Astrocyte (in vitro differentiated cells and primary cell): ENCODE measurements at regions not wholly inside any gene's neighbourhood (a gene's known extent, or its start where the extent isn't known, plus 50 kb on each side); places are given as distances from the start of the nearest gene placed in this dataset.
"Not testable (repeated sequence)": the region's sequence is repeated elsewhere in the genome, so short reads cannot be mapped to it uniquely, and the experiment has no call there.

Source experiments
- DNase-seq: peaks from one replicate; pipeline ENCODE4 v3.0.0-alpha.2; 2010; ENCODE audit warnings: low read depth
- FAIRE-seq: peaks from 2 replicates; lab custom pipeline; 2011; peaks lifted over from hg19 to GRCh38; lab: Jason Lieb, UNC
- H2AFZ ChIP-seq: 2 replicates; pipeline ENCODE4 v1.6.0; 2012; ENCODE audit warnings: low read depth, low read length, inconsistent platforms
- H3K27ac ChIP-seq: 2 replicates; pipeline ENCODE4 v1.5.1; 2011; ENCODE audit warnings: low read depth, low read length, inconsistent platforms
- H3K27me3 ChIP-seq: 2 replicates; pipeline ENCODE4 v1.6.0; 2011; ENCODE audit warnings: low read length, inconsistent platforms; ENCODE audit not compliant: insufficient read depth
- H3K36me3 ChIP-seq: 2 replicates; pipeline ENCODE4 v1.5.1; 2011; ENCODE audit warnings: low read length, inconsistent platforms; ENCODE audit not compliant: insufficient read depth
- H3K4me1 ChIP-seq: 2 replicates; pipeline ENCODE4 v1.5.1; 2011; ENCODE audit warnings: low read length, inconsistent platforms; ENCODE audit not compliant: insufficient read depth
- H3K4me2 ChIP-seq: 2 replicates; pipeline ENCODE4 v1.6.0; 2012; ENCODE audit warnings: low read length, inconsistent platforms
- H3K4me3 ChIP-seq: 2 replicates; pipeline ENCODE4 v1.5.1; 2011; ENCODE audit warnings: low read depth, mild to moderate bottlenecking, low read length, inconsistent platforms; ENCODE audit not compliant: insufficient read depth
- H3K79me2 ChIP-seq: 2 replicates; pipeline ENCODE4 v1.6.0; 2012; ENCODE audit warnings: mild to moderate bottlenecking, low read length, inconsistent platforms; ENCODE audit not compliant: insufficient read depth
- H3K9ac ChIP-seq: 2 replicates; pipeline ENCODE4 v1.6.0; 2012; ENCODE audit warnings: mild to moderate bottlenecking, low read length, inconsistent platforms
- H3K9me3 ChIP-seq: 2 replicates; pipeline ENCODE4 v1.5.1; 2012; ENCODE audit warnings: low read depth, mild to moderate bottlenecking, low read length, inconsistent platforms; ENCODE audit not compliant: insufficient read depth
- H4K20me1 ChIP-seq: 2 replicates; pipeline ENCODE4 v1.6.0; 2012; ENCODE audit warnings: low read length, inconsistent platforms; ENCODE audit not compliant: insufficient read depth
- H3K27ac Mint-ChIP-seq: one replicate; pipeline ENCODE4 v1.8.0; 2021; ENCODE audit warnings: mild to moderate bottlenecking, mixed read lengths; ENCODE audit not compliant: unreplicated experiment
- H3K27me3 Mint-ChIP-seq: one replicate; pipeline ENCODE4 v1.8.0; 2021; ENCODE audit warnings: low read depth, mixed read lengths; ENCODE audit not compliant: unreplicated experiment
- H3K36me3 Mint-ChIP-seq: one replicate; pipeline ENCODE4 v1.8.0; 2021; ENCODE audit warnings: low read depth, mixed read lengths; ENCODE audit not compliant: unreplicated experiment
- H3K4me1 Mint-ChIP-seq: one replicate; pipeline ENCODE4 v1.8.0; 2021; ENCODE audit warnings: low read depth, mixed read lengths; ENCODE audit not compliant: unreplicated experiment
- H3K4me3 Mint-ChIP-seq: one replicate; pipeline ENCODE4 v1.8.0; 2021; ENCODE audit warnings: mild to moderate bottlenecking, moderate library complexity, mixed read lengths; ENCODE audit not compliant: unreplicated experiment
- H3K9me3 Mint-ChIP-seq: one replicate; pipeline ENCODE4 v1.8.0; 2021; ENCODE audit warnings: mild to moderate bottlenecking, mixed read lengths; ENCODE audit not compliant: unreplicated experiment

GRCh38 chr2:87650837-87651236 is 97.0 kb upstream of the PLGLB2 start:
- not testable (repeated sequence) for H3K36me3 Mint-ChIP-seq, H3K9me3 ChIP-seq, H2AFZ ChIP-seq, H3K27ac Mint-ChIP-seq, H3K4me1 Mint-ChIP-seq, H3K9me3 Mint-ChIP-seq, H3K36me3 ChIP-seq, H3K4me2 ChIP-seq, H3K4me1 ChIP-seq, FAIRE-seq, H3K79me2 ChIP-seq, H3K4me3 Mint-ChIP-seq, H3K27me3 Mint-ChIP-seq, H3K27me3 ChIP-seq, H3K4me3 ChIP-seq, DNase-seq, H4K20me1 ChIP-seq, H3K27ac ChIP-seq, H3K9ac ChIP-seq

- H3K4me1 Mint-ChIP-seq, H3K4me3 Mint-ChIP-seq, H3K79me2 ChIP-seq, H3K27me3 Mint-ChIP-seq, H3K9me3 Mint-ChIP-seq, H3K27ac ChIP-seq, H2AFZ ChIP-seq, H3K36me3 ChIP-seq, H3K4me2 ChIP-seq, H3K27ac Mint-ChIP-seq, H4K20me1 ChIP-seq, H3K27me3 ChIP-seq, H3K4me3 ChIP-seq, FAIRE-seq, H3K9ac ChIP-seq, H3K4me1 ChIP-seq, DNase-seq, H3K9me3 ChIP-seq, H3K36me3 Mint-ChIP-seq: not testable (repeated sequence)
Measured at GRCh38 chr2:87651589-87651988, 96.3 kb upstream of the PLGLB2 start.

GRCh38 chr2:87653373-87653772 is 94.5 kb upstream of the PLGLB2 start:
- not testable (repeated sequence) for H3K27me3 ChIP-seq

GRCh38 chr2:87654136-87654814 is 93.6 kb upstream of the PLGLB2 start:
- DNase-seq, H3K79me2 ChIP-seq, H2AFZ ChIP-seq, H3K27ac Mint-ChIP-seq, H3K27me3 Mint-ChIP-seq, H3K9me3 Mint-ChIP-seq, H3K4me3 ChIP-seq, H3K4me1 ChIP-seq, H4K20me1 ChIP-seq, H3K9me3 ChIP-seq, H3K36me3 ChIP-seq, FAIRE-seq, H3K9ac ChIP-seq, H3K4me3 Mint-ChIP-seq, H3K4me2 ChIP-seq, H3K36me3 Mint-ChIP-seq, H3K4me1 Mint-ChIP-seq, H3K27ac ChIP-seq, H3K27me3 ChIP-seq: not testable (repeated sequence)

More at GRCh38 chr2:87653373-87653772, 94.5 kb upstream of the PLGLB2 start:
- H3K4me2 ChIP-seq, H3K36me3 Mint-ChIP-seq, H3K36me3 ChIP-seq, H3K4me3 ChIP-seq, H3K27me3 Mint-ChIP-seq, H2AFZ ChIP-seq, DNase-seq, H3K4me3 Mint-ChIP-seq, H3K4me1 Mint-ChIP-seq, H3K9me3 ChIP-seq, H4K20me1 ChIP-seq, H3K27ac Mint-ChIP-seq, H3K79me2 ChIP-seq, H3K27ac ChIP-seq, H3K4me1 ChIP-seq, H3K9me3 Mint-ChIP-seq, H3K9ac ChIP-seq, FAIRE-seq: not testable (repeated sequence)

- H3K4me3 Mint-ChIP-seq, DNase-seq, H4K20me1 ChIP-seq, H3K9ac ChIP-seq, FAIRE-seq, H3K9me3 Mint-ChIP-seq, H3K9me3 ChIP-seq, H3K36me3 Mint-ChIP-seq, H3K27me3 Mint-ChIP-seq, H2AFZ ChIP-seq, H3K79me2 ChIP-seq, H3K27ac ChIP-seq, H3K4me2 ChIP-seq, H3K4me1 Mint-ChIP-seq, H3K4me3 ChIP-seq, H3K27me3 ChIP-seq, H3K36me3 ChIP-seq, H3K4me1 ChIP-seq, H3K27ac Mint-ChIP-seq: not testable (repeated sequence)
Measured at GRCh38 chr2:87657915-87658314, 90.0 kb upstream of the PLGLB2 start.

- H3K27me3 Mint-ChIP-seq, H3K9me3 ChIP-seq, H3K36me3 ChIP-seq, H2AFZ ChIP-seq, H3K4me1 ChIP-seq, H3K4me2 ChIP-seq, DNase-seq, H3K4me1 Mint-ChIP-seq, H4K20me1 ChIP-seq, H3K79me2 ChIP-seq, H3K4me3 ChIP-seq, H3K27ac ChIP-seq, FAIRE-seq, H3K9me3 Mint-ChIP-seq, H3K27ac Mint-ChIP-seq, H3K27me3 ChIP-seq, H3K9ac ChIP-seq, H3K36me3 Mint-ChIP-seq, H3K4me3 Mint-ChIP-seq: not testable (repeated sequence)
Measured at GRCh38 chr2:87658357-87658756, 89.5 kb upstream of the PLGLB2 start.
